ENCODE measurements at regions not wholly inside any gene's neighbourhood (a gene's known extent, or its start where the extent isn't known, plus 50 kb on each side); places are given as distances from the start of the nearest gene placed in this dataset.
A peak's percentile ranks its signal among the peaks of the same experiment; 100 is the strongest.
"Not testable (repeated sequence)": the region's sequence is repeated elsewhere in the genome, so short reads cannot be mapped to it uniquely, and the experiment has no call there.

- FAIRE-seq: no peak
Measured at GRCh38 chr12:59404109-59404650, 191.6 kb upstream of the SLC16A7 start.

GRCh38 chr12:59403259-59403932 is 192.4 kb upstream of the SLC16A7 start:
- FAIRE-seq: peak; percentile 97

GRCh38 chr12:59401862-59402261 is 194.0 kb upstream of the SLC16A7 start:
- no peak for FAIRE-seq

- no peak for FAIRE-seq
Measured at GRCh38 chr12:59398164-59398563, 197.7 kb upstream of the SLC16A7 start.

- FAIRE-seq: no peak
Measured at GRCh38 chr12:59396919-59397318, 198.9 kb upstream of the SLC16A7 start.

- no peak for FAIRE-seq
Measured at GRCh38 chr12:59396519-59396918, 199.3 kb upstream of the SLC16A7 start.

- FAIRE-seq: not testable (repeated sequence)
Measured at GRCh38 chr12:59395310-59395709, 200.5 kb upstream of the SLC16A7 start.

GRCh38 chr12:59393506-59393905 is 202.3 kb upstream of the SLC16A7 start:
- no peak for FAIRE-seq

- no peak for FAIRE-seq
Measured at GRCh38 chr12:59389968-59390576, 205.8 kb upstream of the SLC16A7 start.

GRCh38 chr12:59388694-59389093 is 207.1 kb upstream of the SLC16A7 start:
- no peak for FAIRE-seq

- FAIRE-seq: no peak
Measured at GRCh38 chr12:59388176-59388575, 207.7 kb upstream of the SLC16A7 start.

- FAIRE-seq: no peak
Measured at GRCh38 chr12:59386236-59386635, 209.6 kb upstream of the SLC16A7 start.

GRCh38 chr12:59383079-59383822 is 212.6 kb upstream of the SLC16A7 start:
- no peak for FAIRE-seq

GRCh38 chr12:59382282-59383078 is 213.3 kb upstream of the SLC16A7 start:
- FAIRE-seq: no peak

- FAIRE-seq: no peak
Measured at GRCh38 chr12:59381106-59381505, 214.7 kb upstream of the SLC16A7 start.

GRCh38 chr12:59375633-59376032 is 220.2 kb upstream of the SLC16A7 start:
- no peak for FAIRE-seq

GRCh38 chr12:59374783-59375182 is 221.0 kb upstream of the SLC16A7 start:
- no peak for FAIRE-seq

GRCh38 chr12:59372956-59373355 is 222.9 kb upstream of the SLC16A7 start:
- no peak for FAIRE-seq

GRCh38 chr12:59370933-59371332 is 224.9 kb upstream of the SLC16A7 start:
- FAIRE-seq: no peak

GRCh38 chr12:59365133-59365532 is 230.7 kb upstream of the SLC16A7 start:
- FAIRE-seq: no peak

GRCh38 chr12:59357811-59358210 is 238.0 kb upstream of the SLC16A7 start:
- FAIRE-seq: no peak

- FAIRE-seq: not testable (repeated sequence)
Measured at GRCh38 chr12:59346248-59346647, 249.6 kb upstream of the SLC16A7 start.

GRCh38 chr12:59345406-59345805 is 250.4 kb upstream of the SLC16A7 start:
- FAIRE-seq: no peak
